Mononuclear cell (primary cell): ENCODE measurements at regions not wholly inside any gene's neighbourhood (a gene's known extent, or its start where the extent isn't known, plus 50 kb on each side); places are given as distances from the start of the nearest gene placed in this dataset.
"Not testable (repeated sequence)": the region's sequence is repeated elsewhere in the genome, so short reads cannot be mapped to it uniquely, and the experiment has no call there.

Experiments used
- H3K27me3 ChIP-seq: 2 replicates; pipeline ENCODE4 v1.6.0; 2011; ENCODE audit warnings: low read length, control low read depth; ENCODE audit not compliant: insufficient read depth
- H3K4me1 ChIP-seq: 2 replicates; pipeline ENCODE4 v1.5.1; 2011; ENCODE audit warnings: mild to moderate bottlenecking, low read length, control low read depth; ENCODE audit not compliant: insufficient read depth
- H3K4me3 ChIP-seq: 2 replicates; pipeline ENCODE4 v1.5.1; 2011; ENCODE audit warnings: mild to moderate bottlenecking, low read length, moderate library complexity
- H3K9me3 ChIP-seq: 2 replicates; pipeline ENCODE4 v1.5.1; 2011; ENCODE audit warnings: low read depth, mild to moderate bottlenecking, control low read depth, low read length

- Histone ChIP-seq H3K4me3 (no peak overlapping the region), H3K9me3 (no peaks in the 10 kb centered on the region), H3K27me3 (peaks cover 19% of the 10 kb centered on the region), H3K4me1 (no peaks in the 10 kb centered on the region)
These were observed 174.8 kb upstream of the RTL1 start for GRCh38 chr14:101078170-101078891.

GRCh38 chr14:101078892-101079221 is 175.3 kb upstream of the RTL1 start:
- H3K4me1 ChIP-seq = no peaks in the 10 kb centered on the region
- H3K4me3 ChIP-seq = no peak overlapping the region
- peaks cover 19% of the 10 kb centered on the region for H3K27me3 ChIP-seq
- no peaks in the 10 kb centered on the region for H3K9me3 ChIP-seq

- H3K9me3 ChIP-seq = no peaks in the 10 kb centered on the region
- no peak overlapping the region for H3K4me3 ChIP-seq
- no peaks in the 10 kb centered on the region for H3K4me1 ChIP-seq
- H3K27me3 ChIP-seq = peaks cover 18% of the 10 kb centered on the region
These were observed 177.5 kb upstream of the RTL1 start for GRCh38 chr14:101080922-101081593.

GRCh38 chr14:101082036-101082435 is 178.5 kb upstream of the RTL1 start:
- Histone ChIP-seq H3K4me3 (no peak overlapping the region), H3K4me1 (no peaks in the 10 kb centered on the region), H3K27me3 (peaks cover 13% of the 10 kb centered on the region), H3K9me3 (no peaks in the 10 kb centered on the region)

- H3K4me1 ChIP-seq = no peaks in the 10 kb centered on the region
- peaks cover 13% of the 10 kb centered on the region for H3K27me3 ChIP-seq
- no peaks in the 10 kb centered on the region for H3K9me3 ChIP-seq
- H3K4me3 ChIP-seq = no peak overlapping the region
These were observed 179.2 kb upstream of the RTL1 start for GRCh38 chr14:101082436-101083384.

GRCh38 chr14:101083564-101084435 is 180.3 kb upstream of the RTL1 start:
- H3K9me3 ChIP-seq = no peaks in the 10 kb centered on the region
- H3K27me3 ChIP-seq = peaks cover 5% of the 10 kb centered on the region
- no peaks in the 10 kb centered on the region for H3K4me1 ChIP-seq
- H3K4me3 ChIP-seq = no peak overlapping the region

- Histone ChIP-seq H3K4me1 (no peaks in the 10 kb centered on the region), H3K27me3 (peaks cover 5% of the 10 kb centered on the region), H3K4me3 (no peak overlapping the region), H3K9me3 (no peaks in the 10 kb centered on the region)
These were observed 180.9 kb upstream of the RTL1 start for GRCh38 chr14:101084436-101084826.

- H3K4me3 ChIP-seq = no peak overlapping the region
- no peaks in the 10 kb centered on the region for H3K27me3 ChIP-seq
- H3K9me3 ChIP-seq = no peaks in the 10 kb centered on the region
- no peaks in the 10 kb centered on the region for H3K4me1 ChIP-seq
These were observed 183.4 kb upstream of the RTL1 start for GRCh38 chr14:101086926-101087325.

- no peaks in the 10 kb centered on the region for H3K27me3 ChIP-seq
- no peaks in the 10 kb centered on the region for H3K4me1 ChIP-seq
- H3K9me3 ChIP-seq = no peaks in the 10 kb centered on the region
- no peak overlapping the region for H3K4me3 ChIP-seq
These were observed 184.3 kb upstream of the RTL1 start for GRCh38 chr14:101087614-101088394.

- Histone ChIP-seq H3K4me1 (no peaks in the 10 kb centered on the region), H3K9me3 (no peaks in the 10 kb centered on the region), H3K4me3 (no peak overlapping the region), H3K27me3 (peaks cover 3% of the 10 kb centered on the region)
These were observed 184.8 kb upstream of the RTL1 start for GRCh38 chr14:101088395-101088667.

- Histone ChIP-seq H3K4me3 (no peak overlapping the region), H3K27me3 (peaks cover 3% of the 10 kb centered on the region), H3K4me1 (no peaks in the 10 kb centered on the region), H3K9me3 (no peaks in the 10 kb centered on the region)
These were observed 185.2 kb upstream of the RTL1 start for GRCh38 chr14:101088714-101089113.

GRCh38 chr14:101090478-101090877 is 187.0 kb upstream of the RTL1 start:
- H3K27me3 ChIP-seq, H3K9me3 ChIP-seq, H3K4me1 ChIP-seq, H3K4me3 ChIP-seq: not testable (repeated sequence)

GRCh38 chr14:101090976-101091375 is 187.5 kb upstream of the RTL1 start:
- Histone ChIP-seq H3K4me3 (no peak overlapping the region), H3K4me1 (no peaks in the 10 kb centered on the region), H3K27me3 (peaks cover 3% of the 10 kb centered on the region), H3K9me3 (no peaks in the 10 kb centered on the region)

GRCh38 chr14:101094916-101095315 is 191.4 kb upstream of the RTL1 start:
- H3K27me3 ChIP-seq, H3K9me3 ChIP-seq, H3K4me3 ChIP-seq, H3K4me1 ChIP-seq: not testable (repeated sequence)
